ENCODE measurements at regions not wholly inside any gene's neighbourhood (a gene's known extent, or its start where the extent isn't known, plus 50 kb on each side); places are given as distances from the start of the nearest gene placed in this dataset.

DNA sequence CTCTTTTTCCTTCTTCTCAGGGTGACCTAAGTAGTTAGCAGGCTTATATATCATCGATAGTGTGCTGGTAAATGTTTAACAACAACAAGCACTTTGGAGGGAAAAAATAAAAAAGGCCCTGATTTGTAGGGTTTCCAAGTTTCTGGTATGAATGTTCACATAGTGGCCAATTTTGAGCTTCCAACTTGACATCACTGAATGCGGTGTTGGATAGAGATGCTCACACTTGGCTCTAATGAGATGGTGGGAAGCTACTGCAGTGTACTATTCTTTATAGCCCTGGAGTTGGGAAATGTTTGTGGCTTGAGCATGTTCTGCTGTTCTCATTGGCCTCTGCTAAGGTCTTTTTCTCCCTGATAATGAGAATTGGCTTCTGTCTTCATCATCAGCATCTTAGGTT, 875.3 kb downstream of the PCDH7 start:
- Mint-ChIP-seq H3K36me3 (no peaks in the 10 kb centered on the region), H3K27ac (no peak overlapping the region), H3K4me3 (no peak overlapping the region), H3K4me1 (no peaks in the 10 kb centered on the region), H3K27me3 (ENCODE audit: low read depth in 3 of 3) (peaks cover 0 to 1% (median 0%) of the 10 kb centered on the region in 3 donors), H3K9me3 (peaks cover 0 to 7% (median 0%) of the 10 kb centered on the region in 7 donors)
- Histone ChIP-seq H3K4me1 (ENCODE audit: control insufficient read depth in 1 of 2, insufficient read depth in 2 of 2, low read length in 2 of 2) (no peaks in the 10 kb centered on the region), H2AFZ (ENCODE audit: insufficient read depth, low read depth, low read length, poor library complexity, severe bottlenecking) (no peak overlapping the region), H3K9me3 (replicated peaks in 1 of 2; ENCODE audit: control insufficient read depth in 1 of 2, insufficient read depth in 1 of 2, low read length in 2 of 2) (no peaks in the 10 kb centered on the region), H3K9ac (ENCODE audit: insufficient read depth, low read length, poor library complexity, severe bottlenecking) (no peak overlapping the region), H3K36me3 (replicated peaks in 1 of 2; ENCODE audit: control insufficient read depth in 1 of 2, insufficient read depth in 2 of 2, low read length in 2 of 2) (no peaks in the 10 kb centered on the region), H3K79me2 (ENCODE audit: insufficient read depth, low read length) (no peaks in the 10 kb centered on the region), H3K4me3 (replicated peaks in 1 of 3; ENCODE audit: low read depth in 2 of 3, low read length in 3 of 3) (no peak overlapping the region), H4K20me1 (ENCODE audit: insufficient read depth, low read length) (no peaks in the 10 kb centered on the region), H3K27ac (ENCODE audit: low read depth in 1 of 2, low read length in 2 of 2) (no peak overlapping the region), H3K27me3 (ENCODE audit: control insufficient read depth in 2 of 2, insufficient read depth in 2 of 2, low read length in 2 of 2) (no peaks in the 10 kb centered on the region), H3K4me2 (replicated peaks; ENCODE audit: extremely low read depth, low read length, poor library complexity, severe bottlenecking) (no peak overlapping the region)
- no peak for DNase-seq
- 100% methylated on average over 2 of the region's 2 CpGs for WGBS (ENCODE audit: insufficient coverage)
- intact Hi-C loops (cut with micrococcal nuclease): no loop called here
- TF ChIP-seq CTCF (IDR thresholded peaks at IDR 0.05): no peak

DNA sequence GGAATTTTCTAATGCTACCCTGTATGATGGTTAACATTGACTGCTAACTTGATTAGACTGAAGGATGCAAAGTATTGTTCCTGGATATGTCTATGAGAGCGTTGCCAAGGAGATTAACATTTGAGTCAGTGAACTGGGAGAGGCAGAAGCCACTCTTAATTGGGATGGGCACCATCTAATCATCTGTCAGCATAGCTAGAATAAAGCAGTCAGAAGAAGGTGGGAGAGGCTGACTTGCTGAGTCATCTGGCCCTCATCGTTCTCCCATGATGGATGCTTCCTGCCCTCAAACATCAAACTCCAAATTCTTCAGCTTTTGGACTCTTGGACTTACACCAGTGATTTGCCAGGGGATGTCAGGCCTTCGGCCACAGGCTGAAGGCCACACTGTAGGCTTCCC, 878.5 kb downstream of the PCDH7 start:
- H3K79me2 ChIP-seq (ENCODE audit: insufficient read depth, low read length): no peaks in the 10 kb centered on the region
- H3K9ac ChIP-seq (ENCODE audit: insufficient read depth, low read length, poor library complexity, severe bottlenecking): no peak overlapping the region
- Mint-ChIP-seq H3K27ac (no peak overlapping the region), H3K36me3 (no peaks in the 10 kb centered on the region), H3K27me3 (ENCODE audit: low read depth in 3 of 3) (no peaks in the 10 kb centered on the region), H3K4me3 (no peak overlapping the region), H3K9me3 (peaks cover 0 to 2% (median 0%) of the 10 kb centered on the region in 7 donors), H3K4me1 (no peaks in the 10 kb centered on the region)
- no peak for DNase-seq
- H3K4me1 ChIP-seq (ENCODE audit: control insufficient read depth in 1 of 2, insufficient read depth in 2 of 2, low read length in 2 of 2): no peaks in the 10 kb centered on the region
- no peak overlapping the region for H3K27ac ChIP-seq (ENCODE audit: low read depth in 1 of 2, low read length in 2 of 2)
- no peak overlapping the region for H3K4me2 ChIP-seq (replicated peaks; ENCODE audit: extremely low read depth, low read length, poor library complexity, severe bottlenecking)
- no peaks in the 10 kb centered on the region for H3K36me3 ChIP-seq (replicated peaks in 1 of 2; ENCODE audit: control insufficient read depth in 1 of 2, insufficient read depth in 2 of 2, low read length in 2 of 2)
- H4K20me1 ChIP-seq (ENCODE audit: insufficient read depth, low read length): no peaks in the 10 kb centered on the region
- H3K27me3 ChIP-seq (ENCODE audit: control insufficient read depth in 2 of 2, insufficient read depth in 2 of 2, low read length in 2 of 2): no peaks in the 10 kb centered on the region
- no peaks in the 10 kb centered on the region for H3K9me3 ChIP-seq (replicated peaks in 1 of 2; ENCODE audit: control insufficient read depth in 1 of 2, insufficient read depth in 1 of 2, low read length in 2 of 2)
- intact Hi-C loops (cut with micrococcal nuclease): no loop called here
- TF ChIP-seq CTCF (IDR thresholded peaks at IDR 0.05): no peak
- WGBS (ENCODE audit: insufficient coverage): 73% methylated on average over 2 of the region's 3 CpGs
- H3K4me3 ChIP-seq (replicated peaks in 1 of 3; ENCODE audit: low read depth in 2 of 3, low read length in 3 of 3): no peak overlapping the region
- no peak overlapping the region for H2AFZ ChIP-seq (ENCODE audit: insufficient read depth, low read depth, low read length, poor library complexity, severe bottlenecking)
